CD14-positive monocyte (primary cell): ENCODE measurements at regions not wholly inside any gene's neighbourhood (a gene's known extent, or its start where the extent isn't known, plus 50 kb on each side); places are given as distances from the start of the nearest gene placed in this dataset.

Source experiments
- DNase-seq, 3 donors: peaks; one replicate each; pipeline ENCODE4 v3.0.0-alpha.2; 2011 to 2022
- H2AFZ ChIP-seq: 2 replicates; pipeline ENCODE4 v1.6.0; 2012; ENCODE audit warnings: mild to moderate bottlenecking, low read depth, low read length, inconsistent platforms; ENCODE audit not compliant: insufficient read depth, poor library complexity, severe bottlenecking
- H3K27ac ChIP-seq, 2 donors: 1 replicate in 1 of 2; 2 replicates in 1 of 2; pipeline ENCODE4 v1.5.1; 2012 to 2013; ENCODE audit warnings: low read length in 2 of 2, control low read depth in 1 of 2, inconsistent platforms in 1 of 2, low read depth in 1 of 2, mild to moderate bottlenecking in 1 of 2
- H3K27me3 ChIP-seq, 2 donors: one replicate each; pipeline versions ENCODE4 v1.6.0 to v1.6.1; 2011 to 2013; ENCODE audit warnings: low read length in 2 of 2; ENCODE audit not compliant: control insufficient read depth in 2 of 2, insufficient read depth in 2 of 2
- H3K36me3 ChIP-seq, 2 donors: replicated peaks in 1 of 2; 1 replicate in 1 of 2; 2 replicates in 1 of 2; pipeline versions ENCODE4 v1.5.1 to v1.6.1; 2012 to 2013; ENCODE audit warnings: low read length in 2 of 2, control low read depth in 1 of 2, inconsistent platforms in 1 of 2, mild to moderate bottlenecking in 1 of 2; ENCODE audit not compliant: insufficient read depth in 2 of 2, control insufficient read depth in 1 of 2
- H3K4me1 ChIP-seq, 2 donors: 1 replicate in 1 of 2; 2 replicates in 1 of 2; pipeline versions ENCODE4 v1.5.1 to v1.6.1; 2012 to 2013; ENCODE audit warnings: low read length in 2 of 2, control low read depth in 1 of 2, inconsistent platforms in 1 of 2, mild to moderate bottlenecking in 1 of 2, moderate library complexity in 1 of 2; ENCODE audit not compliant: insufficient read depth in 2 of 2, control insufficient read depth in 1 of 2
- H3K4me2 ChIP-seq: replicated peaks from 2 replicates; pipeline ENCODE3; 2012; ENCODE audit warnings: low read length, moderate library complexity, mild to moderate bottlenecking; ENCODE audit not compliant: poor library complexity, severe bottlenecking; ENCODE audit errors: extremely low read depth
- H3K4me3 ChIP-seq, 3 experiments: fragments of 200-600 bp in 1 of 3; sonication (generic) in 1 of 3; replicated peaks in 1 of 3; 1 replicate in 2 of 3; 2 replicates in 1 of 3; pipeline ENCODE4 v1.5.1; 2011 to 2013; ENCODE audit warnings: low read length in 3 of 3, mild to moderate bottlenecking in 3 of 3, control low read depth in 2 of 3, low read depth in 2 of 3, inconsistent platforms in 1 of 3, moderate library complexity in 1 of 3
- H3K79me2 ChIP-seq: 2 replicates; pipeline ENCODE4 v1.6.0; 2012; ENCODE audit warnings: mild to moderate bottlenecking, control low read depth, inconsistent platforms, low read length, moderate library complexity; ENCODE audit not compliant: insufficient read depth
- H3K9ac ChIP-seq: 2 replicates; pipeline ENCODE4 v1.6.0; 2017; ENCODE audit warnings: low read length, mild to moderate bottlenecking; ENCODE audit not compliant: insufficient read depth, poor library complexity, severe bottlenecking
- H3K9me3 ChIP-seq, 2 donors: replicated peaks in 1 of 2; 1 replicate in 1 of 2; 2 replicates in 1 of 2; pipeline versions ENCODE4 v1.5.1 to v1.6.1; 2012 to 2013; ENCODE audit warnings: low read length in 2 of 2, control low read depth in 1 of 2; ENCODE audit not compliant: control insufficient read depth in 1 of 2, insufficient read depth in 1 of 2
- H4K20me1 ChIP-seq: 2 replicates; pipeline ENCODE4 v1.6.0; 2012; ENCODE audit warnings: mild to moderate bottlenecking, low read length, control low read depth, moderate library complexity; ENCODE audit not compliant: insufficient read depth
- H3K27ac Mint-ChIP-seq, 7 donors: one replicate each; pipeline ENCODE4 v1.8.0; 2020; ENCODE audit warnings: mild to moderate bottlenecking in 7 of 7, mixed read lengths in 7 of 7, moderate library complexity in 6 of 7, inconsistent platforms in 2 of 7
- H3K27me3 Mint-ChIP-seq, 3 donors: one replicate each; pipeline ENCODE4 v1.8.0; 2021 to 2022; ENCODE audit warnings: low read depth in 3 of 3, mild to moderate bottlenecking in 3 of 3, mixed read lengths in 3 of 3, moderate library complexity in 3 of 3, inconsistent platforms in 1 of 3
- H3K36me3 Mint-ChIP-seq, 2 donors: one replicate each; pipeline ENCODE4 v1.8.0; 2020; ENCODE audit warnings: mixed read lengths in 2 of 2, inconsistent platforms in 1 of 2, mild to moderate bottlenecking in 1 of 2
- H3K4me1 Mint-ChIP-seq: one replicate; pipeline ENCODE4 v1.8.0; 2020; ENCODE audit warnings: mild to moderate bottlenecking, mixed read lengths
- H3K4me3 Mint-ChIP-seq, 2 donors: one replicate each; pipeline ENCODE4 v1.8.0; 2020; ENCODE audit warnings: mild to moderate bottlenecking in 2 of 2, mixed read lengths in 2 of 2, moderate library complexity in 1 of 2
- H3K9me3 Mint-ChIP-seq, 7 donors: one replicate each; pipeline ENCODE4 v1.8.0; 2020 to 2022; ENCODE audit warnings: mixed read lengths in 7 of 7, mild to moderate bottlenecking in 6 of 7, moderate library complexity in 6 of 7, inconsistent platforms in 2 of 7
- WGBS: methylation state at CpG from one replicate; pipeline ENCODE4 v1.1.5; 2013; ENCODE audit warnings: missing lambda C conversion rate; ENCODE audit not compliant: insufficient coverage; 5-methylcytosine and 5-hydroxymethylcytosine counted together
- intact Hi-C, 2 donors: fragments of 100-400 bp; cut with micrococcal nuclease; formaldehyde crosslinking; loops; one replicate each; pipeline versions ENCODE4 v1.15.0 to v1.15.1; 2023
- TF ChIP-seq, protein P1 (sequence below): fragments of 200-600 bp; IDR thresholded peaks from one replicate; pipeline ENCODE4 v1.8.0; 2022; ENCODE audit warnings: antibody characterized with exemption, mild to moderate bottlenecking

DNA sequence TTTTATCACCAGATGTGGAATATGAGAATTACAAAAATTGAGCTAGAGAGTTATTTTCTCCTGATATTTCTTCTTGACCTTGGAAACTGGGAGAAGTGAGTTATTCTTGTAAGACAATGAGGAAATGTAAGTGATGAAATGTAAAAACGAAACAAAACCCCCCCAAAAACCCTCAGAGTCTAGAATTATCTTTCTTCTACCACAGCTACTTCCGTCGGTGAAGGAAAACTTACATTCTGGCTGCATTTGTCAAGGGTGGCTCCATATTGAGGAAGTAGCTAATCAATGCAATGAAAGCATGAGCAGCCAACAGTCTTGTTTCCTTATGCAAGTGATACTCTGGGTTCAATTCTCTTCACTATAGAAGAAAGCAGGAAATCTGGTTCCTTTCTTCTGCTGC lies 661.7 kb upstream of the CITED2 start:
- intact Hi-C loops = no loop called here

DNA sequence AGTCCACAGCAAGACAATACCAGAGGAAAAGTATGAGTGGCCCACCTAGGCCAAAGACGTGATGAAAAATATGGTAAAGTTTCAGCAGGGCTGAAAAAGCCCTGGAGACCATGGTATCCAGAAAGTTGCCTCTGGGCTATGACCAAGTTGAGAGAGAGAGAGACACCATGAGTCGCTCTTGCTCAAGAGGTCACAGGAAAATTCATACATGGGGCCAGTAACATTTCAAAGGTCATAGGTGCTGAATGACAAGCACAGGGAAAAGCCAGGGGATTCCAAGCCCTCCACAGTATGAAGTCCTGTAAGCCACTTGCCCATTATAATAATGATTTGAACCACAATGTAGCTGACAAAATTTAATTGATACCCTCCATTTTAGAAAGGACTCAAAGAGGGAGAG lies 657.7 kb upstream of the CITED2 start:
- peaks cover 2 to 3% of the 10 kb centered on the region in 2 donors for H3K36me3 Mint-ChIP-seq
- no peak overlapping the region for H3K27ac Mint-ChIP-seq

More for the DNA sequence above, 661.7 kb upstream of the CITED2 start:
- Histone ChIP-seq H3K27ac (no peak overlapping the region), H3K79me2 (no peaks in the 10 kb centered on the region), H3K9me3 (no peaks in the 10 kb centered on the region), H3K4me2 (peak overlapping the region; percentile 9), H4K20me1 (no peaks in the 10 kb centered on the region), H3K27me3 (no peaks in the 10 kb centered on the region), H3K4me1 (peaks cover 48 to 51% of the 10 kb centered on the region in 2 donors), H3K9ac (no peak overlapping the region), H3K4me3 (peak overlapping the region in 1 of 3 experiments; percentile 21), H3K36me3 (no peaks in the 10 kb centered on the region), H2AFZ (no peak overlapping the region)
- Mint-ChIP-seq H3K27me3 (peaks cover 0 to 2% (median 0%) of the 10 kb centered on the region in 3 donors), H3K9me3 (peaks cover 0 to 6% (median 0%) of the 10 kb centered on the region in 7 donors), H3K4me1 (peaks cover 47% of the 10 kb centered on the region), H3K4me3 (no peak overlapping the region), H3K27ac (peak overlapping the region; percentile 20 to 68 (median 30)), H3K36me3 (no peaks in the 10 kb centered on the region)
- TF ChIP-seq, protein P1, sequence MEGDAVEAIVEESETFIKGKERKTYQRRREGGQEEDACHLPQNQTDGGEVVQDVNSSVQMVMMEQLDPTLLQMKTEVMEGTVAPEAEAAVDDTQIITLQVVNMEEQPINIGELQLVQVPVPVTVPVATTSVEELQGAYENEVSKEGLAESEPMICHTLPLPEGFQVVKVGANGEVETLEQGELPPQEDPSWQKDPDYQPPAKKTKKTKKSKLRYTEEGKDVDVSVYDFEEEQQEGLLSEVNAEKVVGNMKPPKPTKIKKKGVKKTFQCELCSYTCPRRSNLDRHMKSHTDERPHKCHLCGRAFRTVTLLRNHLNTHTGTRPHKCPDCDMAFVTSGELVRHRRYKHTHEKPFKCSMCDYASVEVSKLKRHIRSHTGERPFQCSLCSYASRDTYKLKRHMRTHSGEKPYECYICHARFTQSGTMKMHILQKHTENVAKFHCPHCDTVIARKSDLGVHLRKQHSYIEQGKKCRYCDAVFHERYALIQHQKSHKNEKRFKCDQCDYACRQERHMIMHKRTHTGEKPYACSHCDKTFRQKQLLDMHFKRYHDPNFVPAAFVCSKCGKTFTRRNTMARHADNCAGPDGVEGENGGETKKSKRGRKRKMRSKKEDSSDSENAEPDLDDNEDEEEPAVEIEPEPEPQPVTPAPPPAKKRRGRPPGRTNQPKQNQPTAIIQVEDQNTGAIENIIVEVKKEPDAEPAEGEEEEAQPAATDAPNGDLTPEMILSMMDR = no peak
- no CpG with 5 or more reads among the region's 3 CpGs for WGBS
- peak; percentile 30 to 45 (median 35) for DNase-seq

More for the DNA sequence above, 657.7 kb upstream of the CITED2 start:
- Histone ChIP-seq H3K9ac (no peak overlapping the region), H3K27me3 (no peaks in the 10 kb centered on the region), H3K4me3 (no peak overlapping the region), H3K36me3 (no peaks in the 10 kb centered on the region), H4K20me1 (no peaks in the 10 kb centered on the region), H2AFZ (no peak overlapping the region), H3K4me1 (peaks cover 12 to 13% of the 10 kb centered on the region in 2 donors), H3K9me3 (peaks cover 0 to 5% of the 10 kb centered on the region in 2 donors), H3K4me2 (no peak overlapping the region), H3K79me2 (no peaks in the 10 kb centered on the region), H3K27ac (no peak overlapping the region)
- Mint-ChIP-seq H3K4me1 (peaks cover 12% of the 10 kb centered on the region), H3K9me3 (peaks cover 3 to 13% (median 10%) of the 10 kb centered on the region in 7 donors), H3K27me3 (peaks cover 0 to 2% (median 0%) of the 10 kb centered on the region in 3 donors), H3K4me3 (no peak overlapping the region)
- TF ChIP-seq, protein P1 = no peak
- DNase-seq = peak in 1 of 3 donors; percentile 30
- intact Hi-C loops = no loop called here
- 90% methylated on average over 2 of the region's 2 CpGs for WGBS
